NCI-H2081 treated with DMSO at 0.1 percent for 48 hours (cell line): ENCODE measurements at regions not wholly inside any gene's neighbourhood (a gene's known extent, or its start where the extent isn't known, plus 50 kb on each side); places are given as distances from the start of the nearest gene placed in this dataset.

ENCODE experiments used
- DNase-seq: peaks from one replicate; lab custom pipeline; 2025; lab: John Stamatoyannopoulos, UW

- DNase-seq: no peak
Observed at GRCh38 chr4:63814171-63814964, 594.9 kb downstream of the TECRL start.

- DNase-seq: no peak
Observed at GRCh38 chr4:63799166-63799565, 610.1 kb downstream of the TECRL start.

GRCh38 chr4:63795301-63795700 lies 613.9 kb downstream of the TECRL start:
- no peak for DNase-seq

GRCh38 chr4:63790377-63790776 lies 618.9 kb downstream of the TECRL start:
- no peak for DNase-seq

GRCh38 chr4:63788271-63788670 lies 621.0 kb downstream of the TECRL start:
- no peak for DNase-seq

- no peak for DNase-seq
Observed at GRCh38 chr4:63787326-63787725, 621.9 kb downstream of the TECRL start.

- DNase-seq: no peak
Observed at GRCh38 chr4:63786171-63786570, 623.1 kb downstream of the TECRL start.

- no peak for DNase-seq
Observed at GRCh38 chr4:63784822-63785221, 624.4 kb downstream of the TECRL start.

- no peak for DNase-seq
Observed at GRCh38 chr4:63777601-63778000, 631.6 kb downstream of the TECRL start.

GRCh38 chr4:63764400-63764799 lies 644.9 kb downstream of the TECRL start:
- DNase-seq: no peak

GRCh38 chr4:63757929-63758328 lies 651.3 kb downstream of the TECRL start:
- no peak for DNase-seq

GRCh38 chr4:63742882-63743281 lies 666.4 kb downstream of the TECRL start:
- no peak for DNase-seq

GRCh38 chr4:63729519-63729918 lies 679.7 kb downstream of the TECRL start:
- no peak for DNase-seq

GRCh38 chr4:63728480-63729177 lies 680.6 kb downstream of the TECRL start:
- no peak for DNase-seq

- no peak for DNase-seq
Observed at GRCh38 chr4:63717384-63717783, 691.9 kb downstream of the TECRL start.

GRCh38 chr4:63708661-63709060 lies 700.6 kb downstream of the TECRL start:
- DNase-seq: no peak

- no peak for DNase-seq
Observed at GRCh38 chr4:63700569-63700968, 708.7 kb downstream of the TECRL start.

- DNase-seq: no peak
Observed at GRCh38 chr4:63693321-63693720, 715.9 kb downstream of the TECRL start.

- no peak for DNase-seq
Observed at GRCh38 chr4:63678358-63678931, 730.8 kb downstream of the TECRL start.

GRCh38 chr4:63670735-63671134 lies 738.5 kb downstream of the TECRL start:
- no peak for DNase-seq

- no peak for DNase-seq
Observed at GRCh38 chr4:63663870-63664269, 745.4 kb downstream of the TECRL start.

GRCh38 chr4:63644396-63644795 lies 764.9 kb downstream of the TECRL start:
- no peak for DNase-seq

- DNase-seq: no peak
Observed at GRCh38 chr4:63637270-63637669, 772.0 kb downstream of the TECRL start.
